ENCODE measurements at regions not wholly inside any gene's neighbourhood (a gene's known extent, or its start where the extent isn't known, plus 50 kb on each side); places are given as distances from the start of the nearest gene placed in this dataset.

GRCh38 chr16:47967374-47967773, 188.4 kb downstream of the ABCC12 start:
- no peaks in the 10 kb centered on the region for H3K36me3 ChIP-seq
- ATAC-seq (no peak), DNase-seq (no peak)
- no peaks in the 10 kb centered on the region for H3K27me3 ChIP-seq
- H3K27ac ChIP-seq = no peak overlapping the region
- H3K4me3 ChIP-seq = no peak overlapping the region
- in situ Hi-C loops (cut with MboI; ENCODE audit: low sequenced_read_pairs in 4 of 4) = no loop called here
- no peaks in the 10 kb centered on the region for H3K9me3 ChIP-seq
- intact Hi-C loops (cut with DNase I; ENCODE audit: low total_unique reads) = no loop called here
- TF ChIP-seq CTCF (IDR thresholded peaks at IDR 0.05 in 4 of 5, conservative IDR thresholded peaks at IDR 0.05 in 1 of 5) = no peak
- TF ChIP-seq POLR2A (IDR thresholded peaks at IDR 0.05) = no peak
- H3K4me1 ChIP-seq = no peaks in the 10 kb centered on the region

GRCh38 chr16:47966325-47966724, 189.5 kb downstream of the ABCC12 start:
- H3K4me1 ChIP-seq = no peaks in the 10 kb centered on the region
- intact Hi-C loops (cut with DNase I; ENCODE audit: low total_unique reads) = no loop called here

GRCh38 chr16:47965439-47965838, 190.4 kb downstream of the ABCC12 start:
- DNase-seq = no peak
- in situ Hi-C loops (cut with MboI; ENCODE audit: low sequenced_read_pairs in 4 of 4) (no loop called here), intact Hi-C loops (cut with DNase I; ENCODE audit: low total_unique reads) (no loop called here)
- Histone ChIP-seq H3K27me3 (no peaks in the 10 kb centered on the region), H3K9me3 (no peaks in the 10 kb centered on the region), H3K27ac (no peak overlapping the region), H3K4me3 (no peak overlapping the region), H3K4me1 (no peaks in the 10 kb centered on the region), H3K36me3 (no peaks in the 10 kb centered on the region)
- ATAC-seq = no peak
- TF ChIP-seq CTCF (IDR thresholded peaks at IDR 0.05 in 4 of 5, conservative IDR thresholded peaks at IDR 0.05 in 1 of 5) = no peak
- no peak for TF ChIP-seq POLR2A (IDR thresholded peaks at IDR 0.05)

More at GRCh38 chr16:47966325-47966724, 189.5 kb downstream of the ABCC12 start:
- DNase-seq (no peak), ATAC-seq (no peak)
- Histone ChIP-seq H3K27ac (no peak overlapping the region), H3K4me3 (no peak overlapping the region), H3K36me3 (no peaks in the 10 kb centered on the region), H3K9me3 (no peaks in the 10 kb centered on the region), H3K27me3 (no peaks in the 10 kb centered on the region)
- in situ Hi-C loops (cut with MboI; ENCODE audit: low sequenced_read_pairs in 4 of 4) = no loop called here
- TF ChIP-seq POLR2A (IDR thresholded peaks at IDR 0.05) = no peak
- no peak for TF ChIP-seq CTCF (IDR thresholded peaks at IDR 0.05 in 4 of 5, conservative IDR thresholded peaks at IDR 0.05 in 1 of 5)

GRCh38 chr16:47958726-47959125, 197.1 kb downstream of the ABCC12 start:
- Histone ChIP-seq H3K9me3 (no peaks in the 10 kb centered on the region), H3K36me3 (no peaks in the 10 kb centered on the region), H3K4me3 (no peak overlapping the region), H3K27ac (no peak overlapping the region), H3K27me3 (no peaks in the 10 kb centered on the region), H3K4me1 (no peaks in the 10 kb centered on the region)
- ATAC-seq (no peak), DNase-seq (no peak)
- TF ChIP-seq POLR2A (IDR thresholded peaks at IDR 0.05) (no peak), CTCF (IDR thresholded peaks at IDR 0.05 in 4 of 5, conservative IDR thresholded peaks at IDR 0.05 in 1 of 5) (no peak)
- in situ Hi-C loops (cut with MboI; ENCODE audit: low sequenced_read_pairs in 4 of 4) = no loop called here
- intact Hi-C loops (cut with DNase I; ENCODE audit: low total_unique reads) = no loop called here

- ATAC-seq (no peak), DNase-seq (no peak)
- in situ Hi-C loops (cut with MboI; ENCODE audit: low sequenced_read_pairs in 4 of 4) = no loop called here
- Histone ChIP-seq H3K4me1 (no peaks in the 10 kb centered on the region), H3K4me3 (no peak overlapping the region), H3K9me3 (no peaks in the 10 kb centered on the region), H3K27me3 (no peaks in the 10 kb centered on the region), H3K27ac (no peak overlapping the region), H3K36me3 (no peaks in the 10 kb centered on the region)
- intact Hi-C loops (cut with DNase I; ENCODE audit: low total_unique reads) = no loop called here
- TF ChIP-seq CTCF (IDR thresholded peaks at IDR 0.05 in 4 of 5, conservative IDR thresholded peaks at IDR 0.05 in 1 of 5) (no peak), POLR2A (IDR thresholded peaks at IDR 0.05) (no peak)
Observed at GRCh38 chr16:47956916-47957315, 198.9 kb downstream of the ABCC12 start.

Data from gastrocnemius medialis (tissue), 4 donors.